GM19238 (cell line): ENCODE measurements at regions not wholly inside any gene's neighbourhood (a gene's known extent, or its start where the extent isn't known, plus 50 kb on each side); places are given as distances from the start of the nearest gene placed in this dataset.

Experiments used
- DNase-seq: peaks from one replicate; pipeline ENCODE4 v3.0.0; 2011; ENCODE audit warnings: low spot score; ENCODE audit not compliant: insufficient read length

DNA sequence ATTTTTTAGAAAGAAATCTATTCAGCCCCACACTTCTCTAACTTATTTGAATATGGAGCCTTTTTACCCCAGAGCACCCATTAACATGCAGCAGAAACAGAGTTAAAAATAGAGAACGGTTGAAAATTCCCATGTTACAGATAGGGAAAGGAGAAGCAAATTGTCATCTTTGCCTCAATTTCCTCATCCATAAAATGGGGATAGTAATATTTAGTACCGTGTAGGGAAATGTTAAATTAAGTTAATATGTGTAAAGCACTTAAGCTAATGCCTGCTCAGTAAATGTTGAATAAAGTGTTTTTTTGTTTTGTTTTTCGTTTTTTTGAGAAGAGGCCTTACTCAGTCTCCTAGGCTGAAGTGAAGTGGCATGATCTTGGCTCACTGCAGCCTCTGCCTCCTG is 50.3 kb downstream of the NAV1 start:
- no peak for DNase-seq

DNA sequence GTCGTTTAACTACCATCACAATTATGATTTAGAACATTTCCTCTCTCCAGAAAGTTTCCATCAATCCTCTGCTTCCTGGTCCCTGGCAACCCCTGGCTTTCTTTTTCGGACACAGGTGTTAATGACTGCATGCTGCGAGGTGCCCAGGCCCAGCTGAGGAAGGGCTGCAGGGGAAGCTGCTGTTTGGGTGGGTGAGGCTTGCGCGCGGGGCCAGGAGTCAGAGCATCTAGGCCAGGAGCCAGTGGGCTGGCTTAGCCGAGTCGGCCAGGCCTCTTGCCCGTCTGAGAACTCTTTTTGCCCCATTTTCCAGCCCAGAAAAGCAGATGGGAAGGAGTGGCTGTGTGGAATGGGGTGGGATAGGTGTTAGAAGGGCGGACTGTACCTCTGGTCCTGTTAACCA is 51.5 kb downstream of the NAV1 start:
- no peak for DNase-seq

DNA sequence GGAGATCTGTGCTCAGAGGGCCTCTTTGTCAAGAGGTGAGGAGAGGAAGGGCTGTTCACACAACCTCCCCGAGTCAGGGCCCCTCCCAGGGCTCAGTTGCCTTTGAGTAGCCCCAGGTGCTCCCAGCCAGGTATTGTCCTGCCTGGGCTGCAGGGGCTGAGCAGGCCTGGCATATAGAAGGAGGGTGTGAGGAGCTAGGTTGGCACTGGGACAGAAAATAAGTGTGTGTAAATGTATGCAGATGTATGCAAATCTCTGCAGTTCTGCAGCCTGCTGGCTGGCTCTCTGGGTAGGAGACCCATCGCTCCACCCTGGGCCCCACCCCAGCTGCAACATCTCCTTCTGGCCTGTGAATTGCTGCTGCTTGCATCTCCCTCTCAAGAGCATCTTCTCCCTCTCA is 52.4 kb downstream of the NAV1 start:
- DNase-seq, result no peak

- DNase-seq, result no peak
Observed at GRCh38 chr1:201591981-201592380, 53.1 kb downstream of the NAV1 start.

- no peak for DNase-seq
Observed at GRCh38 chr1:201593200-201593921, 54.4 kb downstream of the NAV1 start.

GRCh38 chr1:201594575-201595245 is 55.8 kb downstream of the NAV1 start:
- no peak for DNase-seq

DNA sequence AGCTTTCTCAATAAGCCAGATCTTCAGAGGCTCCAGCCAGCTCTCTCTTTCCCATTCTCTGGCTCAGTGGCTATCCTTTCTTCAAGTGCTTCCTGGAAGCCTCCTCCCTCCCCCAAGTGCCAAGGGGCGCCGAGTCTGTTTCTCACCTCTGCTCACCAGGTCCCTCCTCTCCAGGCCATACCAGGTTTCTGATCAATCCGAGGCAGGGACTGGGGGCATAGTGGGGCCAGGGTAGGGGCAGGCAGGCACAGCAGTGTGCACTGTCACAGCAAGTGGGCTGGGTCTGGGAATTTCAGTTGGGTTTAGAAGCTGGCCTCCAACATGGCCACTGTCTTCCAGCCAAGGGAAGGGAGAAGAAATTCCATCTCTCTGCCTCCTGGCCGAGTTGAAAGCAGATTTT is 56.5 kb downstream of the NAV1 start:
- DNase-seq, result no peak

GRCh38 chr1:201596101-201596868 is 57.4 kb downstream of the NAV1 start:
- no peak for DNase-seq

- DNase-seq, result no peak
Observed at GRCh38 chr1:201597551-201598230, 58.8 kb downstream of the NAV1 start.

GRCh38 chr1:201598396-201598795 is 59.5 kb downstream of the NAV1 start:
- no peak for DNase-seq

GRCh38 chr1:201598973-201599372 is 60.0 kb downstream of the NAV1 start:
- no peak for DNase-seq

GRCh38 chr1:201599548-201599947 is 60.6 kb downstream of the NAV1 start:
- DNase-seq, result no peak

- DNase-seq, result no peak
Observed at GRCh38 chr1:201602413-201603265, 63.7 kb downstream of the NAV1 start.

GRCh38 chr1:201603613-201604232 is 64.8 kb downstream of the NAV1 start:
- DNase-seq, result no peak

GRCh38 chr1:201605385-201606010 is 66.6 kb downstream of the NAV1 start:
- no peak for DNase-seq

DNA sequence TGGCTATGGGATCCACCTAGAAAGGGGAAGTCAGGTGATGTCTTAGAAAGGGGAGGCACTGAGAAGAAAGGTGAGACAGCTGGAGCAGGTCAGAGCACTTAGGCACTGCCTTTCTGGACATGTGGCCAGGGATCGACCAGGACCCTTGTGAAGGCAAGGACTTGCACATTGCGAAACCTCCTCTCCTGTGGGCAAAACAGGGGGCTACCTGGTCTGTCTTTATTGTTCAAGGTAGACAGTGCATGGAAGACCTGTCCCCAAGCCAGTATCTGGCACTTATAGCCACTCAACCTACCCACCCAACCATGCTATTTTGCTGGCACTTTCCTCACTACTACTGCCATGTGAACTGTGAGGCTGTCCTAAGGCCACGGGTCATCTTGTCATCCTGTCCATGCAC is 67.2 kb downstream of the NAV1 start:
- no peak for DNase-seq

DNA sequence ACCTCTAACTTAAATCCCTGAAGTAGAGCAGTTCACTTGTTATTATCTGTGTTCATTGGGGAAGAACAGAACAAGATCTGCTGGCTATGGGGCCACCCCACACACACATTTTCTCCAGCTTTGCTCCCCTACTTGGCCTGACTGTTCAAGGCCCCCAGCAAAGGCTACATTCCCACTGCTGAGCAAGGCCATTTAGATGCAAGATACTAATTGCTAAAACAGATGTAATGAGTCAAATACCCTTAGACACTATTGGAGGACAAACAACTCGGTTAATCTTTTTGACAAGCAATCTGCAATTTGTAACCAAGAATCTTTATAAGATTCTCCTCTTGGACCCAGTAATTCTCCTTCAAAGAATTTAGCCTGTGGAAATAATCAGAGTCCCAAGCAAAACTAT is 67.7 kb downstream of the NAV1 start:
- DNase-seq, result no peak

DNA sequence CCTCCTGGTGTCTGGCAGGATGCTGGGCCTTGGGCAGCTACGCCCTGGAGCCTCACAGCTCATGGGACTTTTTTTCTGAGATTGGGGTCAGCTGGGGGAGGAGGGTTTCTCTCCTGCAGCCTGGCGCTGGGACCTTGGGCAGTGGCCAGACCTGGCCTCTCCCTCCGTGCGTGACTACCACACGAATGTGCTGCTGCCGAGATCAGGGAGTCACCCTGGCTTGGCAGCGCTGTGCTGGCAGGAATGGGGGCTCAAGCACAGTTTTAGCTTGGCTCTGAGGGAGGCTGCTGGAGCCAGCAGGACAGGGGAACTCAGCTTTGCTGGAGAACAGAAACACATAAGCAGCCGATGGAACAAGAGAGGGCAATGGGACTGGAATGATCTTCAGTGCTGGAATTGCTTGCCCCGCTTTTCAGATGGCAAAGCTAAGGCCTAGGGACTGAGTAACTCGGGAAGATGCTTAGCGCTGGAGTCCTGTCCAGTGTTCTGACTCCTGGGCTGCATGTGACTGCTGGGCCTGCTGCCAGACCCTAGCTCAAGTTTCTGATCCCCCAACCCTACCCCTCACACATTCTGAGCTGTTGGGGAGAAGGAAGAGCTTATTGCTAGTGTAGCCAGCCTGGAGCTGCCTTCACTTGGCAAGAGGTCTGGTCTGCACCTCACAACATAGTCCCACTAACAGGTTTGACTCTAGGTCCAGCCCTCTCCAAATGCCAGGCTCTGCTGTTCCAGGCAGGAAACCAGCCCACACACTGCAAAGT is 69.9 kb downstream of the NAV1 start:
- DNase-seq, result no peak

DNA sequence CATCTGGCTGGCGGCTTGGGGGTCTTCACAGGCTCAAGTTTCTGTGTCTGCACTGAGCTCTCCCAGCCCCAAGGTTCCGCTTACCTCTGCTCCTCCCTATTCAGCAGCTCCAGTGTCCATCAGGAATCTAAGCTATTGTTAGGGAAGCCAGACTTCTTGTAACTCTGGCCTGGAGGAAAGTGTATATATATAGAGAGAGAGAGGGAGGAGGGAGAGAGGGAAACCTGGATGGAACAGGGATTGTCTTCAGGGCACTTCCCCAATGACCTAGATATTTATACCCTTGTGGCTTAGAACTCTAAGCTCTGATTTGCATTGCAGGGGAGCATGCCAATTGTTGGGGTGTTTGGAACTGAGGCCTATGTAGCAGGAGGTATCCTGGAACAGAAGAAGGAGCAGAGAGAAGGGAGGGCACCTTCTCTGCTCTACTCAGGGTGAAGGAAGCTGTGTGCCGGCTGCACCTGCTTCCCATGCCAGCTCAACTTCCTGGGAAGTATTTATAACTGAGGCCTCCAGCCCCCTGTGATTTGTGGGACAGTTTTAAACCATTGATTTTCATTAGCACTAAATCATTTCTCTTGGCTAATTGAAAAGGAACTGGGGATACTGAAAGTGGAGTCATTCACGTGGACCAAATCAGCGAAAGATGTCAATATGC is 70.9 kb downstream of the NAV1 start:
- DNase-seq, result no peak
